ENCODE measurements at regions not wholly inside any gene's neighbourhood (a gene's known extent, or its start where the extent isn't known, plus 50 kb on each side); places are given as distances from the start of the nearest gene placed in this dataset.

DNA sequence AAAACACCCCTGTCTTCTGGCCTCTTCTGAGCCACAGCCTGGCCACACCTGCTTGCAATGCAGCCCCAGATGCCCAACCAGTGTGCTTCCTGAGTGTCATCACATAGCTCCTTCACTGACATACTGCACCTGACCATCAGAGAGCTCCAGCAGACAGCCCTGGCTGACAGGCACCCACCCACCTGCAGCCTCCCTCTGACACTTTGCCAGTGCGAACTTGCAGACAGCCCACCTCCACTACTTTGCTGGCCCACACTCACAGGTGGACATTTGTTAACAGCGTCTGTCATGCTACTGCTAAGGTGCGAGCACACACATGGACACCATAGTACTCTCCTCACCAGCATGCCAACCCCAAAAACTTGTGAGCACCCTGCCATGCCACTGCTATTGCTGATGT lies 740.1 kb downstream of the DNAJB9 start:
- no peak overlapping the region for H3K4me3 Mint-ChIP-seq
- no peaks in the 10 kb centered on the region for H3K4me1 Mint-ChIP-seq (ENCODE audit: low read depth)
- no peaks in the 10 kb centered on the region for H3K36me3 Mint-ChIP-seq (ENCODE audit: low read depth)
- intact Hi-C loops (cut with micrococcal nuclease), result no loop called here
- peaks cover 2% of the 10 kb centered on the region for H3K9me3 Mint-ChIP-seq
- no peaks in the 10 kb centered on the region for H3K27me3 Mint-ChIP-seq
- no peak for ATAC-seq
- TF ChIP-seq, protein P1, sequence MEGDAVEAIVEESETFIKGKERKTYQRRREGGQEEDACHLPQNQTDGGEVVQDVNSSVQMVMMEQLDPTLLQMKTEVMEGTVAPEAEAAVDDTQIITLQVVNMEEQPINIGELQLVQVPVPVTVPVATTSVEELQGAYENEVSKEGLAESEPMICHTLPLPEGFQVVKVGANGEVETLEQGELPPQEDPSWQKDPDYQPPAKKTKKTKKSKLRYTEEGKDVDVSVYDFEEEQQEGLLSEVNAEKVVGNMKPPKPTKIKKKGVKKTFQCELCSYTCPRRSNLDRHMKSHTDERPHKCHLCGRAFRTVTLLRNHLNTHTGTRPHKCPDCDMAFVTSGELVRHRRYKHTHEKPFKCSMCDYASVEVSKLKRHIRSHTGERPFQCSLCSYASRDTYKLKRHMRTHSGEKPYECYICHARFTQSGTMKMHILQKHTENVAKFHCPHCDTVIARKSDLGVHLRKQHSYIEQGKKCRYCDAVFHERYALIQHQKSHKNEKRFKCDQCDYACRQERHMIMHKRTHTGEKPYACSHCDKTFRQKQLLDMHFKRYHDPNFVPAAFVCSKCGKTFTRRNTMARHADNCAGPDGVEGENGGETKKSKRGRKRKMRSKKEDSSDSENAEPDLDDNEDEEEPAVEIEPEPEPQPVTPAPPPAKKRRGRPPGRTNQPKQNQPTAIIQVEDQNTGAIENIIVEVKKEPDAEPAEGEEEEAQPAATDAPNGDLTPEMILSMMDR (IDR thresholded peaks at IDR 0.05), result no peak
- H3K27ac Mint-ChIP-seq, result no peak overlapping the region
- ChIA-PET POLR2A (no interaction called here), CTCF (no interaction called here)
- DNase-seq, result no peak

DNA sequence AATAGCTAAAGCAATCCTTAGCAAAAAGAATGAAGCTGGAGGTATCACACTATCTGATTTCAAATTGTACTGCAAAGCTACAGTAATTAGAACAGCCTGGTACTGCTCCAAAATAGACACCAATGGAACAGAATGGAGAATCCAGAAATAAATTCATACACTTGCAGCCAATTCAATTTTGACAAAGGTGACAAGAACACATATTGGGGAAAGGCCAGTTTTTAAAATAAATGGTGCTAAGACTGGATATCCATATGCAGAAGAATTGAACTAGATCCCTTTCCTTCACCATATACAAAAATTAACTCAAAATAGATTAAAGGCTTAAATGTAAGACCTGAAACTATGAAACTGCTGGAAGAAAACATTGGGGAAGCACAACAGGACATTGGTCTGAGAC lies 748.5 kb downstream of the DNAJB9 start:
- peaks cover 4% of the 10 kb centered on the region for H3K9me3 Mint-ChIP-seq
- CTCF ChIA-PET, result no interaction called here
- H3K36me3 Mint-ChIP-seq (ENCODE audit: low read depth), result no peaks in the 10 kb centered on the region
- H3K4me3 Mint-ChIP-seq, result no peak overlapping the region
- POLR2A ChIA-PET, result no interaction called here
- intact Hi-C loops (cut with micrococcal nuclease), result no loop called here
- ATAC-seq (no peak), DNase-seq (no peak)
- no peaks in the 10 kb centered on the region for H3K4me1 Mint-ChIP-seq (ENCODE audit: low read depth)
- H3K27ac Mint-ChIP-seq, result no peak overlapping the region
- H3K27me3 Mint-ChIP-seq, result no peaks in the 10 kb centered on the region
- TF ChIP-seq, protein P1 (IDR thresholded peaks at IDR 0.05), result no peak

DNA sequence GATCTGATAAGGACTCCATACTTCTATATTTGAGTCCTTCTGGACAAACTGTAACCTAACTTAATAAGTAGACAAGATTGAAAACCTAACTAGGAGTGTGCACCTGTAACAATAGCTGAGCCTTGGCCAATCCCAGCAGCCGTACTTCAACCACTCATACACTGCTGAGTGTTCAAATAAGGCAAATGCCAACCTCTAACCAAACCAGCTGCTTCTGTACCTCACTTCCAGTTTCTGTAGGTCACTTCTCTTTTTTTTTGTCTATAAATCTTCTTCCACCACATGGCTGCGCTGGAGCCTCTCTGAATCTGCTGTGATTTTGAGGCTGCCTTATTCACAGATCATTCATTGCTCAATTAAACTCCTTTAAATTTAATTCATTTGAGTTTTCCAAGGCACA lies 753.2 kb downstream of the DNAJB9 start:
- Mint-ChIP-seq H3K27me3 (no peaks in the 10 kb centered on the region), H3K4me1 (ENCODE audit: low read depth) (no peaks in the 10 kb centered on the region), H3K36me3 (ENCODE audit: low read depth) (no peaks in the 10 kb centered on the region), H3K4me3 (no peak overlapping the region), H3K27ac (no peak overlapping the region), H3K9me3 (peaks cover 3% of the 10 kb centered on the region)
- DNase-seq (no peak), ATAC-seq (no peak)
- TF ChIP-seq, protein P1 (IDR thresholded peaks at IDR 0.05), result no peak
- intact Hi-C loops (cut with micrococcal nuclease), result no loop called here
- ChIA-PET CTCF (no interaction called here), POLR2A (no interaction called here)

DNA sequence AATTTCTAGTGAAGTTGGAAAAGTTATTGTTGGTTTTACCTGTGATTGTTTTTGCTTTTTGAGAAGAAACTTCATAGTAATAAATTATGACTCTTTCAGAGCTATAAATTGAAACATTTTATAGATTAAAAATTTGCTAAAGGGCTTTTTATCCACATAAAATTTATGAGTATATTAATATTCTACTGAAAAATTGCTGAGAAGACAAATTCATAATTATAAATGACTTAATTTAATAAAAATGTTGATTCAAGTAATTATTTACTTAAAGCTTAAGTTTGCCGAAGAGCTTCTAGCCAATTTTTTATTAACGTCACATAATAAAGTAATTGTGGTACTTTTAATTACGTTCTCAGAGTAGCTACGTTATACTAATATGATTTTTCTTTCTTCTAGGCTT lies 761.7 kb downstream of the DNAJB9 start:
- no peaks in the 10 kb centered on the region for H3K36me3 Mint-ChIP-seq (ENCODE audit: low read depth)
- CTCF ChIA-PET, result no interaction called here
- no peaks in the 10 kb centered on the region for H3K4me1 Mint-ChIP-seq (ENCODE audit: low read depth)
- DNase-seq, result no peak
- no peak for ATAC-seq
- POLR2A ChIA-PET, result no interaction called here
- TF ChIP-seq, protein P1 (IDR thresholded peaks at IDR 0.05), result no peak
- peaks cover 10% of the 10 kb centered on the region for H3K9me3 Mint-ChIP-seq
- H3K27ac Mint-ChIP-seq, result no peak overlapping the region
- intact Hi-C loops (cut with micrococcal nuclease), result no loop called here
- no peaks in the 10 kb centered on the region for H3K27me3 Mint-ChIP-seq
- no peak overlapping the region for H3K4me3 Mint-ChIP-seq

DNA sequence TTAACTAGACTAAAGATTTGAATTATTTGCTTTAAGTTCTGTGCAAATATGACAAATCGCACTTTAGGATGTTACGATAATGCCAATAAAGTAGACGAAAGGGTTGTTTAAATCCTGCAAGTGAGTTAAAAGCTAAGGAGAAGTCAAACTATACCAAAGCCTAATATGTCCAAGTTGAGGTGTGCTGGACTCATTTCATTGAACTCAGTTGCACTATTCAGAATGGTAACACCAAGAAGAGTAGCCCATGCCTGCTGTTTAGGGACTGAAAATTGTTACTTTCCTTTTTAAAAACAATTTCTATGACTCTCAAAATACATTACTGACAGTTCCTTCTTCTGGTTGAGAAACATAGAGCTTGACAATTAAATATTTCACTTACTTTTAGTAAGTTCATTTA lies 766.3 kb downstream of the DNAJB9 start:
- Mint-ChIP-seq H3K4me3 (no peak overlapping the region), H3K27me3 (no peaks in the 10 kb centered on the region), H3K4me1 (ENCODE audit: low read depth) (no peaks in the 10 kb centered on the region), H3K36me3 (ENCODE audit: low read depth) (no peaks in the 10 kb centered on the region), H3K27ac (no peak overlapping the region), H3K9me3 (peaks cover 3% of the 10 kb centered on the region)
- ChIA-PET POLR2A (no interaction called here), CTCF (no interaction called here)
- TF ChIP-seq, protein P1 (IDR thresholded peaks at IDR 0.05), result no peak
- DNase-seq (no peak), ATAC-seq (no peak)
- intact Hi-C loops (cut with micrococcal nuclease), result no loop called here

All from activated CD8-positive, alpha-beta T cell treated with anti-CD3 and anti-CD28 coated beads for 36 hours (primary cell).